ENCODE measurements at regions not wholly inside any gene's neighbourhood (a gene's known extent, or its start where the extent isn't known, plus 50 kb on each side); places are given as distances from the start of the nearest gene placed in this dataset.

DNA sequence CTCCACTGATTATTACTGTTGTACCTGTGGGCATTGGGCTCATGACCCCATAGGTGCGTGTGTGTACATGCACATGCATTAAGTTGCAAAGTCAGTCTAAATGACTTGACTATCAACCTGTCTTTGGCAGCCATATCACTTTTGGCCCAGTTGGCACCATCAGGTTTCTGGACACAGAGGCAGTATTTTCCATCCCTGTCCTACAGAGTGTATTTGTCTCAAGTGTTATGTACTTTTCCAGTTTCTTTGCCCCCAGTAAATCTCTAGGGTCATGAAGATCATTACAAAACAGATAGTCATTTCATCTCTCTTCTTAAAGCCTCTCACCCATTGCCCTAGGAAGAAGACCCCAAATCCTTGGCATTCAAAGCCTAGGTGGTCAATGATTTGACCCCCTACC is 121.4 kb downstream of the C9orf152 start:
- TF ChIP-seq, protein P1, sequence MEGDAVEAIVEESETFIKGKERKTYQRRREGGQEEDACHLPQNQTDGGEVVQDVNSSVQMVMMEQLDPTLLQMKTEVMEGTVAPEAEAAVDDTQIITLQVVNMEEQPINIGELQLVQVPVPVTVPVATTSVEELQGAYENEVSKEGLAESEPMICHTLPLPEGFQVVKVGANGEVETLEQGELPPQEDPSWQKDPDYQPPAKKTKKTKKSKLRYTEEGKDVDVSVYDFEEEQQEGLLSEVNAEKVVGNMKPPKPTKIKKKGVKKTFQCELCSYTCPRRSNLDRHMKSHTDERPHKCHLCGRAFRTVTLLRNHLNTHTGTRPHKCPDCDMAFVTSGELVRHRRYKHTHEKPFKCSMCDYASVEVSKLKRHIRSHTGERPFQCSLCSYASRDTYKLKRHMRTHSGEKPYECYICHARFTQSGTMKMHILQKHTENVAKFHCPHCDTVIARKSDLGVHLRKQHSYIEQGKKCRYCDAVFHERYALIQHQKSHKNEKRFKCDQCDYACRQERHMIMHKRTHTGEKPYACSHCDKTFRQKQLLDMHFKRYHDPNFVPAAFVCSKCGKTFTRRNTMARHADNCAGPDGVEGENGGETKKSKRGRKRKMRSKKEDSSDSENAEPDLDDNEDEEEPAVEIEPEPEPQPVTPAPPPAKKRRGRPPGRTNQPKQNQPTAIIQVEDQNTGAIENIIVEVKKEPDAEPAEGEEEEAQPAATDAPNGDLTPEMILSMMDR (IDR thresholded peaks at IDR 0.05; ENCODE audit: control extremely low read depth, extremely low read depth, low read depth, missing control alignments): no peak
- DNase-seq (ENCODE audit: extremely low spot score): no peak
- POLR2A ChIA-PET: no interaction called here
- CTCF ChIA-PET: interaction anchor here (1.5 kb wide), 1 partner anchor 11 kb away, joined by 6 read pairs; no protein-coding TSS in a partner anchor

DNA sequence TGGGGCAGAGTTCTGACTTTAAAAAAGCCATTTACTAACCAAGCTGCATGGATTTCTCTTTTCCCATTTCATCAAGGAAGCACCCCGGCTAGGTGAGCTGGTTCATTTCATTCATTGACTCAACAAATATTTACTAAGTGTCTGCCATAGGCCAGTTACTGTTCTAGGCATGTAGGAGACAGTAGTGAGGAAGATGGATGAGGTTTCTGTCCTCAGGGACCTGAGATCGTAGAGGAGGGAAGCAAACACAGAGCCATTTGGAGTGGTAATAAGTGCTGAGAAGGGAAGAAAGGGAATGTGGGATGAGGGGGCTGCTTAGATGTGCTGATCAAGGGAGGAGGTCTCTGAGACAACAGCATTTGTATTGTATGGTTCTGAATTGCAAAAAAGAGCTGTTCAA is 120.4 kb downstream of the C9orf152 start:
- ChIA-PET POLR2A (no interaction called here), CTCF (interaction anchor here (1.1 to 2.1 kb wide), 6 partner anchors 10 to 188 kb away, joined by 3 to 6 read pairs (median 4); no protein-coding TSS in a partner anchor)
- TF ChIP-seq, protein P1 (IDR thresholded peaks at IDR 0.05; ENCODE audit: control extremely low read depth, extremely low read depth, low read depth, missing control alignments): no peak
- no peak for DNase-seq (ENCODE audit: extremely low spot score)

DNA sequence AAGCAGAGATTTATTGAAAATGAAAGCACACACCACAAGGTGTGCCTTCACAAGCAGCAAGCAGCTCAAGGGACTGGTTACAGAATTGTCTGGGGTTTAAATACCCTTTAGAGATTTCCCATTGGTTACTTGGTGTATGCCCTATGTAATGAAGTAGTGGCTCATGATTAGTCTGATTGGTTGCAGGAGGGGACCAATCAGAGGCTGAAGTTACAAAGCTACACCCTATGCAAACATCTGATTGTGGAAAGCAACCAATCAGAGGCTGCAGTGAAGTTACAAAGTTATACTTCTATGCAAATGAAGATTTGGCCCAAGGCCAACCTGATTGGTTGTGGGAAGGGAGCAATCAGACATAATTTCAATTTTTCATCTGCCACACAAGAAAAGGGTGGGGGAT is 119.9 kb downstream of the C9orf152 start:
- CTCF ChIA-PET: interaction anchor here (0.8 to 2.1 kb wide), 7 partner anchors 7 to 189 kb away, joined by 3 to 6 read pairs (median 3); no protein-coding TSS in a partner anchor
- TF ChIP-seq, protein P1 (IDR thresholded peaks at IDR 0.05; ENCODE audit: control extremely low read depth, extremely low read depth, low read depth, missing control alignments): no peak
- DNase-seq (ENCODE audit: extremely low spot score): no peak
- POLR2A ChIA-PET: no interaction called here

DNA sequence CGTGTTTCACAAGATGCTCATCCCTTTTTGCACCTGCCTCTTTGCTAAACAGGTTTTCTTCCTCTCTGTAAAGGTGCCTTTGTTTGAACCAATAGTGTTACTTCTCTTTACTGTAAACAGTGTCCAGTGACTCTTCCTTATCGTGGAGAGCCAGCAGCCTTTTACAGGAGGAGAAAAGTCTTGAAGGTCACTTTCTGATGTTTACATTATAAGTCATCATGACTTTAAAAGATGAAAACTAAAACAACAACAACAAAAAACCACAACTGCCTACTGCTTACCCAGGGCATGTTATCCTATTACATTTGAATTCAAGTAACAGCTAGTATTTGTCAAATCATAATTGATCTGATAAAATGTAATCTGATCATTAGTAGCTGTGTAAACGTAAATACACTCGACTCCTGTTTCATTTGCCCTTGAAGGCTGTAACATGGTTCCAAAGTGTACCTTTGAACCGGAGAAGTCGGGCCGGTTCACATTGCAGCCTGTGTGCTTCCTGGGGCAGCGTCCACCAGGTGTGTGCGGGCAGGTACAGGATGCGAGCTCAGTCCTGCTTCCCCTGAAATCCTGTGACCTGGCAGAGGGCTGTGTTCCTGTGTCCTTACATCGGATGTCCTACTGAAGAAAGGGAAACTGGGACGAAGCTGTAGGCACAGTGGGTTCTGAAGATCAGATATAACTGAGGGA is 118.1 kb downstream of the C9orf152 start:
- CTCF ChIA-PET: interaction anchor here (0.9 to 2.0 kb wide), 6 partner anchors 10 to 177 kb away, joined by 3 to 18 read pairs (median 4); no protein-coding TSS in a partner anchor
- DNase-seq (ENCODE audit: extremely low spot score): no peak
- POLR2A ChIA-PET: no interaction called here
- TF ChIP-seq, protein P1 (IDR thresholded peaks at IDR 0.05; ENCODE audit: control extremely low read depth, extremely low read depth, low read depth, missing control alignments): no peak

DNA sequence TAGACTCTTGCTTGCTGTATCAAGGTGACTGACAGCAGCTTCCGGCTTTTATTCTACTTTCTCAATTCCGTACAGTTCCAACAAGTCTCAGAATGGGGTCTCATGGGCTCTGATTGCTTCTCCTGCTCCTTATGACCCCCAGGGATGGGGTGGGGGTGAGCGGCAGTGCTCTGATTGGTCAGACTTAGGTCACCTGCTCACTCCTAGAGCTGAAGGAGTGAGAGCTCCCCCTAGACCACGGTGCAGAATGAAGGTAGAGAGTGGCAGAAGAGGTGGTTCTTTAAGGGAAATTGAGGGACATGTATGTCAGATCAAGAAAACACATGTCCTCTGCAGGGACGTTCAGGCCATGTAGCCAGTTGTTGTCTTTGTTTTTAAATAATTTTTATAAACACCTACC is 115.2 kb downstream of the C9orf152 start:
- DNase-seq (ENCODE audit: extremely low spot score): no peak
- TF ChIP-seq, protein P1 (IDR thresholded peaks at IDR 0.05; ENCODE audit: control extremely low read depth, extremely low read depth, low read depth, missing control alignments): no peak
- POLR2A ChIA-PET: no interaction called here
- CTCF ChIA-PET: interaction anchor here (1.4 kb wide), 2 partner anchors 24 to 55 kb away, joined by 3 to 4 read pairs; no protein-coding TSS in a partner anchor

DNA sequence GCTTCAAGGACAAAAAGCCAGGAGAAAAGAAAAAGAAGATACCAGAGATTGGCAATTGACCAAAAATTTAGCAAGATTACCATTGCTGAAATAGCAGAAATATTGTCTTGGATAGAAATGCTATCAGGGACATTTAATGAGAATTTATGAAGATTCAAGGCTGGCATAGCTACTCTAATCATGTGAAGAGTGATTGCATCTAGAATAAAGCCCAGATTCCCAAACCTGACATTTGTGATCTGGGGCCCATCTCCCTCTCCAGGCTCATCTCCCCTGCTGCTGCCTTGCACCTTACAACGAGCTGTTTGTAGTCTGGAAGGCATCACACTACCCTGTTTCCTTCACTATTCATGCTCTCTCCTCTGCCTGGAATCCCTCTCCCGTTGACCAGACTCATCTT is 114.5 kb downstream of the C9orf152 start:
- DNase-seq (ENCODE audit: extremely low spot score): no peak
- TF ChIP-seq, protein P1 (IDR thresholded peaks at IDR 0.05; ENCODE audit: control extremely low read depth, extremely low read depth, low read depth, missing control alignments): no peak
- POLR2A ChIA-PET: no interaction called here
- CTCF ChIA-PET: interaction anchor here (1.4 kb wide), 1 partner anchor 24 kb away, joined by 4 read pairs; no protein-coding TSS in a partner anchor
